ENCODE measurements at regions not wholly inside any gene's neighbourhood (a gene's known extent, or its start where the extent isn't known, plus 50 kb on each side); places are given as distances from the start of the nearest gene placed in this dataset.

- no peak overlapping the region for H3K4me3 ChIP-seq (ENCODE audit: insufficient read length, low read depth)
- no peak for DNase-seq (ENCODE audit: low read depth, low spot score)
Measured at GRCh38 chr3:105254154-105254553, 112.6 kb upstream of the ALCAM start.

GRCh38 chr3:105255350-105255749 lies 111.4 kb upstream of the ALCAM start:
- H3K4me1 ChIP-seq (ENCODE audit: insufficient read depth, insufficient read length) = no peaks in the 10 kb centered on the region
- DNase-seq (ENCODE audit: low read depth, low spot score) = no peak
- H3K27me3 ChIP-seq (ENCODE audit: insufficient read depth, insufficient read length) = no peaks in the 10 kb centered on the region
- no peak for TF ChIP-seq ZNF274 (IDR thresholded peaks at IDR 0.05; ENCODE audit: low read depth, low read length)
- TF ChIP-seq YY1 (IDR thresholded peaks at IDR 0.05; ENCODE audit: insufficient read depth, insufficient read length) = no peak
- no peak for TF ChIP-seq SUZ12 (IDR thresholded peaks at IDR 0.05; ENCODE audit: extremely low read depth, insufficient read depth, insufficient read length)
- no peak overlapping the region for H3K4me3 ChIP-seq (ENCODE audit: insufficient read length, low read depth)
- H3K9me3 ChIP-seq (ENCODE audit: insufficient read depth, low read length) = peaks cover 5% of the 10 kb centered on the region; the same call in 1 of the 2 replicates
- H3K36me3 ChIP-seq (ENCODE audit: insufficient read depth, insufficient read length, low read length) = no peaks in the 10 kb centered on the region
- H3K9ac ChIP-seq (ENCODE audit: insufficient read length, low read depth) = no peak overlapping the region

More at GRCh38 chr3:105254154-105254553, 112.6 kb upstream of the ALCAM start:
- Histone ChIP-seq H3K4me1 (ENCODE audit: insufficient read depth, insufficient read length) (no peaks in the 10 kb centered on the region), H3K27me3 (ENCODE audit: insufficient read depth, insufficient read length) (no peaks in the 10 kb centered on the region), H3K36me3 (ENCODE audit: insufficient read depth, insufficient read length, low read length) (no peaks in the 10 kb centered on the region), H3K9me3 (ENCODE audit: insufficient read depth, low read length) (no peaks in the 10 kb centered on the region), H3K9ac (ENCODE audit: insufficient read length, low read depth) (no peak overlapping the region)
- no peak for TF ChIP-seq ZNF274 (IDR thresholded peaks at IDR 0.05; ENCODE audit: low read depth, low read length)
- no peak for TF ChIP-seq SUZ12 (IDR thresholded peaks at IDR 0.05; ENCODE audit: extremely low read depth, insufficient read depth, insufficient read length)
- no peak for TF ChIP-seq YY1 (IDR thresholded peaks at IDR 0.05; ENCODE audit: insufficient read depth, insufficient read length)

GRCh38 chr3:105259496-105259895 lies 107.2 kb upstream of the ALCAM start:
- H3K9ac ChIP-seq (ENCODE audit: insufficient read length, low read depth) = no peak overlapping the region
- TF ChIP-seq ZNF274 (IDR thresholded peaks at IDR 0.05; ENCODE audit: low read depth, low read length) = no peak
- TF ChIP-seq YY1 (IDR thresholded peaks at IDR 0.05; ENCODE audit: insufficient read depth, insufficient read length) = no peak
- TF ChIP-seq SUZ12 (IDR thresholded peaks at IDR 0.05; ENCODE audit: extremely low read depth, insufficient read depth, insufficient read length) = no peak
- H3K4me3 ChIP-seq (ENCODE audit: insufficient read length, low read depth) = no peak overlapping the region

GRCh38 chr3:105260385-105260784 lies 106.3 kb upstream of the ALCAM start:
- Histone ChIP-seq H3K9me3 (ENCODE audit: insufficient read depth, low read length) (peaks cover 8% of the 10 kb centered on the region; the same call in 1 of the 2 replicates), H3K4me3 (ENCODE audit: insufficient read length, low read depth) (no peak overlapping the region), H3K9ac (ENCODE audit: insufficient read length, low read depth) (no peak overlapping the region), H3K27me3 (ENCODE audit: insufficient read depth, insufficient read length) (no peaks in the 10 kb centered on the region), H3K4me1 (ENCODE audit: insufficient read depth, insufficient read length) (no peaks in the 10 kb centered on the region), H3K36me3 (ENCODE audit: insufficient read depth, insufficient read length, low read length) (no peaks in the 10 kb centered on the region)
- TF ChIP-seq YY1 (IDR thresholded peaks at IDR 0.05; ENCODE audit: insufficient read depth, insufficient read length) (no peak), SUZ12 (IDR thresholded peaks at IDR 0.05; ENCODE audit: extremely low read depth, insufficient read depth, insufficient read length) (no peak), ZNF274 (IDR thresholded peaks at IDR 0.05; ENCODE audit: low read depth, low read length) (no peak)
- no peak for DNase-seq (ENCODE audit: low read depth, low spot score)

More at GRCh38 chr3:105259496-105259895, 107.2 kb upstream of the ALCAM start:
- no peak for DNase-seq (ENCODE audit: low read depth, low spot score)
- no peaks in the 10 kb centered on the region for H3K27me3 ChIP-seq (ENCODE audit: insufficient read depth, insufficient read length)
- H3K9me3 ChIP-seq (ENCODE audit: insufficient read depth, low read length) = peaks cover 8% of the 10 kb centered on the region; the same call in 1 of the 2 replicates
- H3K4me1 ChIP-seq (ENCODE audit: insufficient read depth, insufficient read length) = no peaks in the 10 kb centered on the region
- no peaks in the 10 kb centered on the region for H3K36me3 ChIP-seq (ENCODE audit: insufficient read depth, insufficient read length, low read length)

- Histone ChIP-seq H3K4me3 (ENCODE audit: insufficient read length, low read depth) (no peak overlapping the region), H3K27me3 (ENCODE audit: insufficient read depth, insufficient read length) (no peaks in the 10 kb centered on the region), H3K9ac (ENCODE audit: insufficient read length, low read depth) (no peak overlapping the region)
Measured at GRCh38 chr3:105274536-105274935, 92.2 kb upstream of the ALCAM start.

GRCh38 chr3:105274958-105275357 lies 91.8 kb upstream of the ALCAM start:
- no peak for TF ChIP-seq ZNF274 (IDR thresholded peaks at IDR 0.05; ENCODE audit: low read depth, low read length)
- TF ChIP-seq SUZ12 (IDR thresholded peaks at IDR 0.05; ENCODE audit: extremely low read depth, insufficient read depth, insufficient read length) = no peak
- Histone ChIP-seq H3K9me3 (ENCODE audit: insufficient read depth, low read length) (no peaks in the 10 kb centered on the region), H3K4me1 (ENCODE audit: insufficient read depth, insufficient read length) (no peaks in the 10 kb centered on the region), H3K4me3 (ENCODE audit: insufficient read length, low read depth) (no peak overlapping the region), H3K36me3 (ENCODE audit: insufficient read depth, insufficient read length, low read length) (no peaks in the 10 kb centered on the region), H3K27me3 (ENCODE audit: insufficient read depth, insufficient read length) (no peaks in the 10 kb centered on the region), H3K9ac (ENCODE audit: insufficient read length, low read depth) (no peak overlapping the region)
- DNase-seq (ENCODE audit: low read depth, low spot score) = no peak

More at GRCh38 chr3:105274536-105274935, 92.2 kb upstream of the ALCAM start:
- H3K36me3 ChIP-seq (ENCODE audit: insufficient read depth, insufficient read length, low read length) = no peaks in the 10 kb centered on the region
- no peak for DNase-seq (ENCODE audit: low read depth, low spot score)
- no peaks in the 10 kb centered on the region for H3K9me3 ChIP-seq (ENCODE audit: insufficient read depth, low read length)
- H3K4me1 ChIP-seq (ENCODE audit: insufficient read depth, insufficient read length) = no peaks in the 10 kb centered on the region
- TF ChIP-seq YY1 (IDR thresholded peaks at IDR 0.05; ENCODE audit: insufficient read depth, insufficient read length) (no peak), ZNF274 (IDR thresholded peaks at IDR 0.05; ENCODE audit: low read depth, low read length) (no peak), SUZ12 (IDR thresholded peaks at IDR 0.05; ENCODE audit: extremely low read depth, insufficient read depth, insufficient read length) (no peak)

- H3K4me3 ChIP-seq (ENCODE audit: insufficient read length, low read depth) = no peak overlapping the region
- no peaks in the 10 kb centered on the region for H3K27me3 ChIP-seq (ENCODE audit: insufficient read depth, insufficient read length)
- DNase-seq (ENCODE audit: low read depth, low spot score) = no peak
- no peak overlapping the region for H3K9ac ChIP-seq (ENCODE audit: insufficient read length, low read depth)
- no peaks in the 10 kb centered on the region for H3K36me3 ChIP-seq (ENCODE audit: insufficient read depth, insufficient read length, low read length)
- H3K9me3 ChIP-seq (ENCODE audit: insufficient read depth, low read length) = no peaks in the 10 kb centered on the region
- TF ChIP-seq ZNF274 (IDR thresholded peaks at IDR 0.05; ENCODE audit: low read depth, low read length) = no peak
- TF ChIP-seq YY1 (IDR thresholded peaks at IDR 0.05; ENCODE audit: insufficient read depth, insufficient read length) = no peak
- no peak for TF ChIP-seq SUZ12 (IDR thresholded peaks at IDR 0.05; ENCODE audit: extremely low read depth, insufficient read depth, insufficient read length)
- no peaks in the 10 kb centered on the region for H3K4me1 ChIP-seq (ENCODE audit: insufficient read depth, insufficient read length)
Measured at GRCh38 chr3:105277656-105278055, 89.1 kb upstream of the ALCAM start.
